Esophagus muscularis mucosa (tissue), 4 donors: ENCODE measurements at regions not wholly inside any gene's neighbourhood (a gene's known extent, or its start where the extent isn't known, plus 50 kb on each side); places are given as distances from the start of the nearest gene placed in this dataset.
A peak's percentile ranks its signal among the peaks of the same experiment; 100 is the strongest.
"Not testable (repeated sequence)": the region's sequence is repeated elsewhere in the genome, so short reads cannot be mapped to it uniquely, and the experiment has no call there.

Experiments used
- DNase-seq: peaks from one replicate; pipeline ENCODE4 v3.0.0-alpha.2; 2017; ENCODE audit errors: extremely low spot score
- H3K27ac ChIP-seq, 4 donors: fragments of 200-600 bp; sonication (generic); replicated peaks in 1 of 4; 1 replicate in 3 of 4; 2 replicates in 1 of 4; pipeline ENCODE4 v1.5.1; 2016 to 2019; ENCODE audit warnings: mild to moderate bottlenecking in 1 of 4
- H3K27me3 ChIP-seq, 4 donors: fragments of 200-600 bp; sonication (generic); one replicate each; pipeline versions ENCODE4 v1.5.1 to v1.6.0; 2016 to 2019
- H3K36me3 ChIP-seq, 4 donors: fragments of 200-600 bp; sonication (generic); one replicate each; pipeline ENCODE4 v1.5.1; 2016 to 2019
- H3K4me1 ChIP-seq, 4 donors: fragments of 200-600 bp; sonication (generic); one replicate each; pipeline ENCODE4 v1.5.1; 2016 to 2019
- H3K4me3 ChIP-seq, 4 donors: fragments of 200-600 bp; sonication (generic); 1 replicate in 2 of 4; 2 replicates in 2 of 4; pipeline ENCODE4 v1.5.1; 2016 to 2019; ENCODE audit warnings: mild to moderate bottlenecking in 4 of 4, moderate library complexity in 1 of 4
- H3K9me3 ChIP-seq, 4 donors: fragments of 200-600 bp; sonication (generic); 1 replicate in 3 of 4; 2 replicates in 1 of 4; pipeline ENCODE4 v1.5.1; 2016 to 2019
- CTCF ChIP-seq, 3 experiments: fragments of 200-600 bp in 2 of 3; fragments of 450-650 bp in 1 of 3; sonication (generic) in 2 of 3; IDR thresholded peaks; one replicate each; pipeline ENCODE4 v1.5.1; 2017 to 2019; ENCODE audit warnings: antibody characterized with exemption in 3 of 3, mild to moderate bottlenecking in 2 of 3, moderate library complexity in 1 of 3
- EP300 ChIP-seq: sonication (generic); formaldehyde crosslinking; IDR thresholded peaks from one replicate; pipeline ENCODE4 v1.6.1; 2017; ENCODE audit warnings: antibody characterized with exemption
- POLR2A ChIP-seq: fragments of 450-650 bp; IDR thresholded peaks from one replicate; pipeline ENCODE4 v1.6.1; 2017; ENCODE audit warnings: antibody characterized with exemption, moderate library complexity, mild to moderate bottlenecking, low read depth
- POLR2AphosphoS5 ChIP-seq, 2 donors: sonication (generic); formaldehyde crosslinking; IDR thresholded peaks; one replicate each; pipeline ENCODE4 v1.6.1; 2017; ENCODE audit warnings: antibody characterized with exemption in 2 of 2
- WGBS: methylation state at CpG from one replicate; pipeline ENCODE4 v1.1.5; 2018; 5-methylcytosine and 5-hydroxymethylcytosine counted together
- intact Hi-C: fragments of 100-400 bp; cut with DNase I; formaldehyde crosslinking; loops from one replicate; pipeline ENCODE4 v1.15.1; 2023

- intact Hi-C loops, H3K9me3 ChIP-seq: not testable (repeated sequence)
- WGBS: no CpG with 5 or more reads among the region's 3 CpGs
Observed at GRCh38 chr14:106750089-106750488, 1223.7 kb downstream of the TMEM121 start.

GRCh38 chr14:106753751-106754150, 1227.4 kb downstream of the TMEM121 start:
- H3K27me3 ChIP-seq, H3K36me3 ChIP-seq, H3K4me1 ChIP-seq, H3K9me3 ChIP-seq, intact Hi-C loops, H3K27ac ChIP-seq, H3K4me3 ChIP-seq, DNase-seq: not testable (repeated sequence)
- WGBS: no CpG with 5 or more reads among the region's 4 CpGs

More at GRCh38 chr14:106750089-106750488, 1223.7 kb downstream of the TMEM121 start:
- not testable (repeated sequence) for H3K27me3 ChIP-seq, H3K36me3 ChIP-seq, H3K4me3 ChIP-seq, H3K27ac ChIP-seq, DNase-seq, H3K4me1 ChIP-seq

GRCh38 chr14:106757444-106757843, 1231.1 kb downstream of the TMEM121 start:
- H3K9me3 ChIP-seq, H3K4me1 ChIP-seq, H3K27me3 ChIP-seq, H3K27ac ChIP-seq, intact Hi-C loops, H3K4me3 ChIP-seq, H3K36me3 ChIP-seq, DNase-seq: not testable (repeated sequence)
- WGBS: 41% methylated on average over 5 of the region's 6 CpGs

GRCh38 chr14:106761886-106762816, 1235.8 kb downstream of the TMEM121 start:
- H3K27ac ChIP-seq, H3K9me3 ChIP-seq, H3K4me3 ChIP-seq, H3K27me3 ChIP-seq, DNase-seq, intact Hi-C loops, H3K36me3 ChIP-seq, H3K4me1 ChIP-seq: not testable (repeated sequence)
- WGBS: 80% methylated on average over 1 of the region's 15 CpGs

- H3K9me3 ChIP-seq, H3K27ac ChIP-seq, H3K36me3 ChIP-seq, intact Hi-C loops, H3K4me3 ChIP-seq, H3K4me1 ChIP-seq, DNase-seq, H3K27me3 ChIP-seq: not testable (repeated sequence)
- 28% methylated on average over 11 of the region's 11 CpGs for WGBS
- peak in 1 of 3 experiments; percentile 51 for TF ChIP-seq CTCF (IDR thresholded peaks at IDR 0.05)
Observed at GRCh38 chr14:106764968-106765369, 1238.6 kb downstream of the TMEM121 start.

GRCh38 chr14:106766145-106766544, 1239.8 kb downstream of the TMEM121 start:
- no peak for TF ChIP-seq POLR2A
- TF ChIP-seq POLR2AphosphoS5 (IDR thresholded peaks at IDR 0.05): no peak
- no peak for TF ChIP-seq EP300
- no peak for TF ChIP-seq CTCF (IDR thresholded peaks at IDR 0.05)
- H3K27ac ChIP-seq: no peak overlapping the region
- H3K4me3 ChIP-seq: no peak overlapping the region
- no peak for DNase-seq
- H3K27me3 ChIP-seq: peaks cover 0 to 3% (median 0%) of the 10 kb centered on the region in 4 donors
- intact Hi-C loops: no loop called here
- no peaks in the 10 kb centered on the region for H3K9me3 ChIP-seq
- no peaks in the 10 kb centered on the region for H3K36me3 ChIP-seq
- 20% methylated on average over 1 of the region's 3 CpGs for WGBS
- H3K4me1 ChIP-seq: no peaks in the 10 kb centered on the region

GRCh38 chr14:106766551-106767277, 1240.3 kb downstream of the TMEM121 start:
- H3K4me3 ChIP-seq, H3K9me3 ChIP-seq, H3K4me1 ChIP-seq, intact Hi-C loops, H3K36me3 ChIP-seq, DNase-seq, H3K27me3 ChIP-seq, H3K27ac ChIP-seq: not testable (repeated sequence)
- 48% methylated on average over 3 of the region's 5 CpGs for WGBS

GRCh38 chr14:106768230-106768629, 1241.8 kb downstream of the TMEM121 start:
- H3K36me3 ChIP-seq, DNase-seq, H3K9me3 ChIP-seq, H3K27ac ChIP-seq, intact Hi-C loops, H3K4me3 ChIP-seq, H3K27me3 ChIP-seq, H3K4me1 ChIP-seq: not testable (repeated sequence)
- WGBS: 48% methylated on average over 8 of the region's 8 CpGs

GRCh38 chr14:106768972-106769700, 1242.8 kb downstream of the TMEM121 start:
- intact Hi-C loops: not testable (repeated sequence)
- 58% methylated on average over 7 of the region's 8 CpGs for WGBS

More at GRCh38 chr14:106768972-106769700, 1242.8 kb downstream of the TMEM121 start:
- peaks cover 0 to 18% (median 0%) of the 10 kb centered on the region in 4 donors for H3K27me3 ChIP-seq
- H3K4me1 ChIP-seq, DNase-seq, H3K27ac ChIP-seq, H3K4me3 ChIP-seq, H3K36me3 ChIP-seq, H3K9me3 ChIP-seq: not testable (repeated sequence)
